Activated CD4-positive, alpha-beta T cell treated with anti-CD3 and anti-CD28 coated beads, Interleukin-2, amount 10 ng/mL, durations not matched to agents 7 days and 5 days (primary cell): ENCODE measurements at regions not wholly inside any gene's neighbourhood (a gene's known extent, or its start where the extent isn't known, plus 50 kb on each side); places are given as distances from the start of the nearest gene placed in this dataset.

Experiments used
- CTCF ChIA-PET: fragments of 350-600 bp; sonication (Branson Sonifier 250); formaldehyde crosslinking; loops from one replicate; lab custom pipeline; 2021; ENCODE audit warnings: antibody characterized with exemption; lab: Charles Lee
- POLR2A ChIA-PET: fragments of 350-600 bp; sonication (Branson Sonifier 250); formaldehyde crosslinking; loops from one replicate; lab custom pipeline; 2021; ENCODE audit warnings: antibody characterized with exemption; lab: Charles Lee
- DNase-seq: peaks from one replicate; pipeline ENCODE4 v3.0.0-alpha.2; 2020
- H3K27ac Mint-ChIP-seq: one replicate; pipeline ENCODE4 v1.8.0; 2021; ENCODE audit warnings: mild to moderate bottlenecking, moderate library complexity, mixed read lengths
- H3K27me3 Mint-ChIP-seq: one replicate; pipeline ENCODE4 v1.8.0; 2021; ENCODE audit warnings: mixed read lengths
- H3K36me3 Mint-ChIP-seq: one replicate; pipeline ENCODE4 v1.8.0; 2021; ENCODE audit warnings: low read depth, mixed read lengths
- H3K4me1 Mint-ChIP-seq: one replicate; pipeline ENCODE4 v1.8.0; 2021; ENCODE audit warnings: mixed read lengths
- H3K4me3 Mint-ChIP-seq: one replicate; pipeline ENCODE4 v1.8.0; 2021; ENCODE audit warnings: mild to moderate bottlenecking, moderate library complexity, mixed read lengths
- H3K9me3 Mint-ChIP-seq: one replicate; pipeline ENCODE4 v1.8.0; 2021; ENCODE audit warnings: mixed read lengths

- no peak overlapping the region for H3K4me3 Mint-ChIP-seq
- H3K27ac Mint-ChIP-seq: no peak overlapping the region
- POLR2A ChIA-PET: no interaction called here
- H3K27me3 Mint-ChIP-seq: no peaks in the 10 kb centered on the region
- no peaks in the 10 kb centered on the region for H3K36me3 Mint-ChIP-seq
- CTCF ChIA-PET: no interaction called here
- no peaks in the 10 kb centered on the region for H3K4me1 Mint-ChIP-seq
- DNase-seq: no peak
- peaks cover 39% of the 10 kb centered on the region for H3K9me3 Mint-ChIP-seq
Observed at GRCh38 chr3:1808590-1808989, 290.1 kb upstream of the CNTN4 start.

- no peaks in the 10 kb centered on the region for H3K36me3 Mint-ChIP-seq
Observed at GRCh38 chr3:1823867-1824266, 274.8 kb upstream of the CNTN4 start.

GRCh38 chr3:1824359-1824758 lies 274.3 kb upstream of the CNTN4 start:
- CTCF ChIA-PET: no interaction called here
- Mint-ChIP-seq H3K4me3 (no peak overlapping the region), H3K9me3 (peaks cover 1% of the 10 kb centered on the region), H3K4me1 (no peaks in the 10 kb centered on the region), H3K36me3 (no peaks in the 10 kb centered on the region), H3K27ac (no peak overlapping the region), H3K27me3 (no peaks in the 10 kb centered on the region)
- POLR2A ChIA-PET: no interaction called here
- no peak for DNase-seq

More at GRCh38 chr3:1823867-1824266, 274.8 kb upstream of the CNTN4 start:
- Mint-ChIP-seq H3K9me3 (peaks cover 1% of the 10 kb centered on the region), H3K4me1 (no peaks in the 10 kb centered on the region), H3K4me3 (no peak overlapping the region), H3K27me3 (no peaks in the 10 kb centered on the region), H3K27ac (no peak overlapping the region)
- ChIA-PET POLR2A (no interaction called here), CTCF (no interaction called here)
- DNase-seq: no peak

- H3K4me3 Mint-ChIP-seq: no peak overlapping the region
- no peak for DNase-seq
- no peaks in the 10 kb centered on the region for H3K36me3 Mint-ChIP-seq
- ChIA-PET CTCF (interaction anchor here (0.6 kb wide), 1 partner anchor 68 kb away, joined by 3 read pairs; no protein-coding TSS in a partner anchor), POLR2A (no interaction called here)
- H3K27ac Mint-ChIP-seq: no peak overlapping the region
- H3K27me3 Mint-ChIP-seq: no peaks in the 10 kb centered on the region
- peaks cover 3% of the 10 kb centered on the region for H3K9me3 Mint-ChIP-seq
- no peaks in the 10 kb centered on the region for H3K4me1 Mint-ChIP-seq
Observed at GRCh38 chr3:1828519-1828918, 270.1 kb upstream of the CNTN4 start.

GRCh38 chr3:1830851-1831250 lies 267.8 kb upstream of the CNTN4 start:
- Mint-ChIP-seq H3K36me3 (no peaks in the 10 kb centered on the region), H3K4me3 (no peak overlapping the region)

GRCh38 chr3:1832395-1832794 lies 266.3 kb upstream of the CNTN4 start:
- H3K4me3 Mint-ChIP-seq: no peak overlapping the region
- no peaks in the 10 kb centered on the region for H3K36me3 Mint-ChIP-seq
- H3K4me1 Mint-ChIP-seq: no peaks in the 10 kb centered on the region
- no peaks in the 10 kb centered on the region for H3K27me3 Mint-ChIP-seq
- peaks cover 3% of the 10 kb centered on the region for H3K9me3 Mint-ChIP-seq
- POLR2A ChIA-PET: no interaction called here
- DNase-seq: no peak
- CTCF ChIA-PET: no interaction called here
- H3K27ac Mint-ChIP-seq: no peak overlapping the region

More at GRCh38 chr3:1830851-1831250, 267.8 kb upstream of the CNTN4 start:
- DNase-seq: no peak
- POLR2A ChIA-PET: no interaction called here
- Mint-ChIP-seq H3K27ac (no peak overlapping the region), H3K27me3 (no peaks in the 10 kb centered on the region), H3K9me3 (peaks cover 3% of the 10 kb centered on the region), H3K4me1 (no peaks in the 10 kb centered on the region)
- CTCF ChIA-PET: no interaction called here

- ChIA-PET CTCF (no interaction called here), POLR2A (no interaction called here)
- H3K27ac Mint-ChIP-seq: no peak overlapping the region
- DNase-seq: no peak
- H3K9me3 Mint-ChIP-seq: peaks cover 7% of the 10 kb centered on the region
- no peaks in the 10 kb centered on the region for H3K27me3 Mint-ChIP-seq
- no peaks in the 10 kb centered on the region for H3K4me1 Mint-ChIP-seq
- H3K36me3 Mint-ChIP-seq: no peaks in the 10 kb centered on the region
- no peak overlapping the region for H3K4me3 Mint-ChIP-seq
Observed at GRCh38 chr3:1843111-1843510, 255.6 kb upstream of the CNTN4 start.

- Mint-ChIP-seq H3K27ac (no peak overlapping the region), H3K9me3 (peaks cover 3% of the 10 kb centered on the region), H3K4me3 (no peak overlapping the region), H3K27me3 (no peaks in the 10 kb centered on the region), H3K4me1 (no peaks in the 10 kb centered on the region), H3K36me3 (no peaks in the 10 kb centered on the region)
- ChIA-PET POLR2A (no interaction called here), CTCF (no interaction called here)
- no peak for DNase-seq
Observed at GRCh38 chr3:1847571-1847970, 251.1 kb upstream of the CNTN4 start.

GRCh38 chr3:1848935-1849334 lies 249.7 kb upstream of the CNTN4 start:
- Mint-ChIP-seq H3K4me3 (no peak overlapping the region), H3K36me3 (no peaks in the 10 kb centered on the region), H3K27ac (no peak overlapping the region), H3K27me3 (no peaks in the 10 kb centered on the region), H3K9me3 (no peaks in the 10 kb centered on the region), H3K4me1 (no peaks in the 10 kb centered on the region)
- CTCF ChIA-PET: no interaction called here
- POLR2A ChIA-PET: no interaction called here
- no peak for DNase-seq

- H3K4me3 Mint-ChIP-seq: no peak overlapping the region
- ChIA-PET CTCF (no interaction called here), POLR2A (no interaction called here)
- no peaks in the 10 kb centered on the region for H3K4me1 Mint-ChIP-seq
- no peaks in the 10 kb centered on the region for H3K36me3 Mint-ChIP-seq
- peaks cover 5% of the 10 kb centered on the region for H3K9me3 Mint-ChIP-seq
- H3K27me3 Mint-ChIP-seq: no peaks in the 10 kb centered on the region
- H3K27ac Mint-ChIP-seq: no peak overlapping the region
- DNase-seq: no peak
Observed at GRCh38 chr3:1852950-1853349, 245.7 kb upstream of the CNTN4 start.

- Mint-ChIP-seq H3K27me3 (no peaks in the 10 kb centered on the region), H3K4me1 (no peaks in the 10 kb centered on the region), H3K27ac (no peak overlapping the region), H3K4me3 (no peak overlapping the region), H3K9me3 (peaks cover 5% of the 10 kb centered on the region), H3K36me3 (no peaks in the 10 kb centered on the region)
- ChIA-PET POLR2A (no interaction called here), CTCF (interaction anchor here (0.7 kb wide), 1 partner anchor 1432 kb away, joined by 4 read pairs; no protein-coding TSS in a partner anchor)
- no peak for DNase-seq
Observed at GRCh38 chr3:1855841-1856240, 242.8 kb upstream of the CNTN4 start.

- Mint-ChIP-seq H3K9me3 (peaks cover 11% of the 10 kb centered on the region), H3K4me3 (no peak overlapping the region), H3K36me3 (no peaks in the 10 kb centered on the region), H3K4me1 (no peaks in the 10 kb centered on the region), H3K27ac (no peak overlapping the region), H3K27me3 (no peaks in the 10 kb centered on the region)
- ChIA-PET CTCF (no interaction called here), POLR2A (no interaction called here)
- no peak for DNase-seq
Observed at GRCh38 chr3:1870738-1871137, 227.9 kb upstream of the CNTN4 start.

- H3K4me3 Mint-ChIP-seq: no peak overlapping the region
- H3K4me1 Mint-ChIP-seq: no peaks in the 10 kb centered on the region
- H3K9me3 Mint-ChIP-seq: peaks cover 9% of the 10 kb centered on the region
- H3K27me3 Mint-ChIP-seq: no peaks in the 10 kb centered on the region
- POLR2A ChIA-PET: no interaction called here
- CTCF ChIA-PET: no interaction called here
- DNase-seq: no peak
- no peak overlapping the region for H3K27ac Mint-ChIP-seq
- H3K36me3 Mint-ChIP-seq: no peaks in the 10 kb centered on the region
Observed at GRCh38 chr3:1883534-1883933, 215.1 kb upstream of the CNTN4 start.

- H3K4me3 Mint-ChIP-seq: no peak overlapping the region
- no peak for DNase-seq
- no peak overlapping the region for H3K27ac Mint-ChIP-seq
- no peaks in the 10 kb centered on the region for H3K4me1 Mint-ChIP-seq
- POLR2A ChIA-PET: no interaction called here
- H3K27me3 Mint-ChIP-seq: no peaks in the 10 kb centered on the region
- no peaks in the 10 kb centered on the region for H3K36me3 Mint-ChIP-seq
- H3K9me3 Mint-ChIP-seq: peaks cover 20% of the 10 kb centered on the region
- CTCF ChIA-PET: no interaction called here
Observed at GRCh38 chr3:1892459-1892858, 206.2 kb upstream of the CNTN4 start.
